Ecto neural progenitor cell (in vitro differentiated cells): ENCODE measurements at regions not wholly inside any gene's neighbourhood (a gene's known extent, or its start where the extent isn't known, plus 50 kb on each side); places are given as distances from the start of the nearest gene placed in this dataset.
"Not testable (repeated sequence)": the region's sequence is repeated elsewhere in the genome, so short reads cannot be mapped to it uniquely, and the experiment has no call there.

Source experiments
- DNase-seq: peaks from one replicate; pipeline ENCODE4 v3.0.0-alpha.2; 2018; ENCODE audit warnings: low spot score

- no peak for DNase-seq
Measured at GRCh38 chr1:185434721-185435120, 117.7 kb upstream of the IVNS1ABP start.

- DNase-seq = no peak
Measured at GRCh38 chr1:185433667-185434066, 116.6 kb upstream of the IVNS1ABP start.

- DNase-seq = no peak
Measured at GRCh38 chr1:185432948-185433347, 115.9 kb upstream of the IVNS1ABP start.

GRCh38 chr1:185431612-185432011, 114.6 kb upstream of the IVNS1ABP start:
- no peak for DNase-seq

- not testable (repeated sequence) for DNase-seq
Measured at GRCh38 chr1:185429668-185430067, 112.6 kb upstream of the IVNS1ABP start.

DNA sequence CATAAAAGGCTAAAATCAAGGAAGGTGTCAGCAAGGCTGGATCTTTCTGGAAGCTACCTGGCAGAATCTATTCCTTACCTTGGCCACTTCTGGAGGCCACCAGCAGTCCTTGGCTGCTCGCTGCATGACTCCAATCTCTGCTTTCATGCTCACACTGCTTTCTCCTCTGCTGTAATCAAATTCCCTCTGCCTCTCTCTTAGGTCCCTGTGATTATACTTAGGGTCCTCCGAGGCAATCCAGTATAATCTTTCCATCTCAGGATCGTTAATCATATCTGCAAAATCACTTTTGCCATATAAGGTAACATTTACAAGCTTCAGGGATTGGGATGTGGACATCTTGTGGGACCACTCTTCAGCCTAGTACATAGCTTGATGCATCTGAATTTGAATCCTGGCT, 110.7 kb upstream of the IVNS1ABP start:
- DNase-seq = no peak

DNA sequence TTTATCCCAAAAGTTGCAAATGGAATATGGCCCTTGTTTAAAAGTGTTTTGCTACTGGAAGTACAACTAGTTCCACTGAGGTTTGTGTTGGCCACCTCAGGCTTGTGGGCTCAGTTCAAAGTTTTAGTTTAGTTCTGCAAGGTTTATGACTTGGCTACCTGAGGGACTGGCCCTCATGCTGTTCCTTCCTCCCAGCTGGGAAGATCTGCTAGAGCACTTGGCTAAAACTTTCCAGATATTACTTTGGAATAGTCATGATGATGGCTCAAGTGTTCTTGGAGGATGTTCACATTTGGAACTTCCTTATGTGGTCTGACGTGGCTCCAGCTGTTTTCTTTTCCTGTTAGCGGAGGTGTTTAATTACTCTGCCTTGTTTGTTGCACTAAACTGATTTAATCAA, 110.2 kb upstream of the IVNS1ABP start:
- no peak for DNase-seq

DNA sequence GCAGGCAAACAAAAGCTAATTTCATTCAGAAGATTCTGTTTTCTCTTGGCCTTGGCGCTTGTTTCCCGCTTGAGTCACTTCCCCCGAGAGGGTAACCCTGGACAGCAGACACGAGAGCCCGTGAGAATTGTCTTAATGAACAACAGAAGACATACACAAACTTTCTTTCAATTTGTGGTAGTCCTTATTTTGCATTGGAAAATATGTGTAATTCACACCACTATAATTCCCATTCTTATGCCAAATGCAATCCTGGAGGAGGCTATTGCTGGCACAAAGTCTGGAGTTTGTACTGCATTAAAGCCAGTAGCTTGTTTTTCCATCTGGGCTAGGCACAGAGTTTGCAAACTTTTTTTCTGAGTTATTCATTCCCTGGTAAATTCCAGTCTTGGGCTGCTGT, 109.8 kb upstream of the IVNS1ABP start:
- DNase-seq = no peak

DNA sequence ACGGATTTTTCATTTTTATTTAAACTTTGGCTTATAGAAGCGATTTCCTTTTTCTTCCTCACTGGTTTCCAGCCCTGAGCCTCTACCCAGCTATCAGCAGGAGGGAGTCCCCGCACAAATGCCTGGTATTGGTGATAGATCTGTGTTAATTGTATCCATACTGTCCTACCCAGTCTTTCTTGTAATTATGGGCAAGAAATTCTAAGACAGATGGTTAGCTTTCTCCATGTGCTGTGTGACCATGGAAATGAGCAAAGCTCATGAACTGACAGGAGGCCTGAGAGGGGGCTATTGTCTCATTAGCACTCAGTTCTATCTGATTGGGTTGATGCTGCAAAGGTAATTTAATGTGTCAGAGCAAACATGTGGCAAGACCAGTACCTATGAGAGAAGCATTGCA, 108.1 kb upstream of the IVNS1ABP start:
- no peak for DNase-seq

DNA sequence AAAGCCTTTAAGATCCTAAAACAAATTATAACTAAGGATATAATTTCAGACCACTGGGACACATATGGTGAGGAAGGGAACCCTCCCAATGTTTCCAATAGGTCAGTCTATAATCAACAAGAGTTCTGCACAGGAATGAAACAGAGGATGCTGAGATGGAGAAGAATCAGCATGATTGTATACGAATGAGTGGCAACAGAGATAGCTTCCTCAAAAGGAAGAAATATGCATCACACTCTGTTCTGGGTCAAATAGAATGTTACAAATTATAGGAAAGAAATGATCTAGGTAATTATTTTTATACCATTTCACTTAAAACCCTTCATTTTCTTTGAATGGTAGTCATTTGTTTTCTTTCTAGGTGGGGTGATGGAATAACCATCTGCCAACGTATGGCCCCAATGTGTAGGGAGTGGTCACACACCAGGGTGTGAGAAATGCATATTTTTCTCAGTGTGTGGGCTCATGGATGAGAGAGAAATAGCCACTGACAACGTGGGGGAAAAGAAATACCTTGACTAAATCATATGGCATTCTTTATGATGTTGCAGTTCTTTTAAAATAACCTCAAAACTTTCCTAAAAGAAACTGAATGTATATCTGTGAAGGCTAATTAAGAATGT, 104.6 kb upstream of the IVNS1ABP start:
- no peak for DNase-seq

- DNase-seq = no peak
Measured at GRCh38 chr1:185420588-185421081, 103.6 kb upstream of the IVNS1ABP start.

GRCh38 chr1:185419718-185420117, 102.7 kb upstream of the IVNS1ABP start:
- no peak for DNase-seq

DNA sequence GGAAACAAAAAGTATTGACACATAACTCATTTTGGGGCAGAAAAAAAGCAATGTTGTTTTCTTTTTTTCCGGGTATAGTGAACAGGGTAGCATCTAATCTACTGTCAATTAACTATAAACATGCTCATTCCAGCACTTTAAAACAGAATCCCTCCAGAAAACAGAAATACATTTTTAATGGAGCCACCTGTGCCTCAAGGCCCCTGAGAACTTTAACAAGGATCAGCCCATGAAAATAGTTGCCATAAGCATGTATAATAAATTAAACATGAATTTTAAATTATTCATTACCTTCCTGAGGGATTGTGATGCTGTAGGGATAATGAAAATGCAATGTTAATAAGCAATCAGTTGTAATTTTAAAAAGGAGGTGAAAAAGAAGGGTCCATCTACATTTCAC, 101.4 kb upstream of the IVNS1ABP start:
- no peak for DNase-seq

DNA sequence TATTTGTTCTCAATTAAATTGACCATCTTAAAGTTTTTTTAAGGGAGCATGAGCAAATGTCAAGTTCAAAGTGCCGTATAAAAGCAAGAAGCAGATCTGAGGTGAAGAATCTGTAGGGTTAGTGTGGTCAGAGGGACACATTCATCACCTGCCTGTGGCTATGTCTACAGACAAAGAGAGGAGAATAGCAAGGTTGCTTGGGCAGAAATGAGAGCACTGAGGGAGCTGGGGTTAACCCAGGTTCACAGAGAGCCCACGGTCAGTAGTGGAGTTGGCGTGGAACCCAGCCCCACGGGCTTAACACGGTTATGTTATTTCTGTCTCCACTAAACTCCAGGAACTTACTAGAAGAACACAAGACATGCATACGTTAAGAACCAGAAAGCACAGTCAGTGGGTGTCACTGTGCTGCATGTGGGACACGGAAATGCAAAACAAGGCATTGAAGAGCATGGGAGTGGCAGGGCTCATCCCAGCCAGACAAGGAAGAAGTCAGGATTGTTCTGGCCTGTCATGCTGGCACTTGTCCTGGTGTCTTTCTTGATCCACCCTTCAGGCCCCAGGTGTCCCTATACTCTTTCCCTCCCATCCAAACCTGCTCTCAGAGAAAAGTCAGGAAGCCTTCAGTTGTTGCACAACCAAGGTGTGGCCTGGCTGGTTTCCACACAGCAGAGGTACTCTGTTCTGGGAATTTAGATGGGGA, 95.5 kb upstream of the IVNS1ABP start:
- no peak for DNase-seq

DNA sequence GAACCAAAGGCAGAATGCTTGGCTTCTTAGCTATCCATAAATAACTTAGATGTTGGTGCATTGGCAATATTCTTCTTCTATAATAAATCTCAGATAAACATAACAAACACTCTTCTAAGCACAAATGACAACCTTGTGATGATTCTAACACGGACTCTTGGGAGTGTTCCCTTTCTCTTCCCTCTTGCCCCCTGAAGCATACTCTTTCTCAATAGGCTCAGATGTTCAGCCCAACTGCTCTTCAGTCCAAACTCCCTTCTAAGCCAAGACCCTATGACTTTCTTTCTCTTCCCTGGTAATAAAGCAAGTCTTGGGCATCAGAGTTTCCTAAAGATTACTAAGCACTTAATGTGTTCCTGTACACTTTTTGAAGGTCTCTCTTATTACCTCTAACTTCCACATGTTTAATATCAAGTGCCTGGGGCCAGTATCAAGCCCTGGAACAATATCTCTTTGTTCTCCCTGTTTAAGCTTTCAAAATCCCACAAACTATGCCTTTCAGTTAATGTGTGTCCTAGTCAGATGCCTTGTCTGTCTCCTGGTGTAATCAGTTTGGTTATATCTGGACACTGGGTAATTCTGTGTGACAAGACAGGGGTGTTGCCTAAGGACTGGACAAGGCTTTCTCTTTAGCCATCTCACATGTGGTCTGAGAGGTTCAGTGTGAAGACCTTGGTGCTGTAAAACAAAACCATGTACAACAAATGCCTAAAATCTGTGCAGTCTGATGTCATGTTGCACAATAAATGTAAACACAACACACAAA, 92.9 kb upstream of the IVNS1ABP start:
- no peak for DNase-seq

DNA sequence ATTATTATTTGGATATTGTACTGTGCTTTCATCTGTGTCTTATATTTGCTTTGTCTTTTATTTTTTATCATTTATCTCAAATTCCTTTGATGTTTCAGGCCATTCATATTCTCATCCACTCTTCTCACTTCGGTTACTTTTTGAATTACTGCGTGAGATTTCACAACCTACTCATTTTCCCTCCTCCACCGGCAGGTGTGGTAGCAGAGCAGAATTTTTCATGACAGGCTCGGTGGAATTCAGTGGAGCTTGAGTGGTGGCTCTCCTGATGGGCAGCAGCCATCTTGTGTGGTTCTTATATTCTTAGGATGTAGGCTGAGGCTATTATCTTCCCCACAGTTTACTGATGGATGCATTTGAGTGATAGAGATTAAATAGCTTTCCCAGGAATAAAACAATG, 92.3 kb upstream of the IVNS1ABP start:
- no peak for DNase-seq

- no peak for DNase-seq
Measured at GRCh38 chr1:185408700-185409270, 91.7 kb upstream of the IVNS1ABP start.

- DNase-seq = no peak
Measured at GRCh38 chr1:185406691-185407009, 89.6 kb upstream of the IVNS1ABP start.

- no peak for DNase-seq
Measured at GRCh38 chr1:185406006-185406690, 89.1 kb upstream of the IVNS1ABP start.

DNA sequence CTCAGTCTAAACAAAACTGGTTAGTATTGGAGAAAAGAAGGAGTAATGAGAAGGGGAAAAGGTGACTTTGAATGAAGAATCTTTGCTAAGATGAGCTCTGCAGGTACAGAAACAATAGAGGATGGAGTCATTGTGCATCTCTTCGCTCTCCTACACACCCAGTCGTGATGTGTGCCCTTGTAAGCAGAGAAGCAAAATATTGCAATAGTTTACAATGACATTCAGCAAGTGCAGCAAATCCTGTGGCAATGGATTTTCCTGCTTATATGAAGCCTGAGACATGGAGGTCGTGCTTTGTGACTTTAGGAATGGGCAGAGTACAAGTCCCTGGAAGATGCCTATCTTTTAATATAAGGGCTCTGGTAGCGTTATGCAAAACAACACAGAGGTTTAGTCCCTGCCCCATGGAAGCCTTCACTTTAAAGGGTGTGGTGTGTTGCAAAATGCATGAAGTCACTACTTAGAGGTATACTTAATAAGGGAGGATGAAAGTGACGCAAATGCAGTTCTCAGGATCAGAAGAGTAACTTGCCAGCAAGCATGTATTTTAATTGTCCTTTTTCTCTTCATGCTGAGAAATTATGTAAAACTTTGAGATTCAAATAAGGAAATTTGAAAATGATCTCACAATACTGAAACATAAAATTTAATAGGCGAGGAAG, 88.0 kb upstream of the IVNS1ABP start:
- no peak for DNase-seq

DNA sequence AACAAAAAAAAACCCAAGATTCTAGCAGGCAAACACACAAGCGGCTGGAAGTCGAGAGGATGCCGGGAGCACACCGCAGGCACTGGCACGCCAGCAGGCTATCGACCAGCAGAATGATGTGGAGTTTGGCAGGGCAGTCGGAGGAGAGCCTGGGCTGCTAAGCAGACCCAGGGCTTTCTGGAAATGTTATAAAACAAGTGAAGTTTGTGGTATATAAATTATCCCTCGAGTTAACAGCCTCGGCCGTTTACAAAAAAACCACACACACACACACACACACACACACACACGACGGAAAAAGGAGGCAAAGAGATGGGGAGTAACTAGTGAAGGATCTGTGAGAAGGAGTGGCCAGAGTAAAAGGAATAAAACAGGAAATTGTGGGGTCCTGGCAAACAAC, 87.2 kb upstream of the IVNS1ABP start:
- no peak for DNase-seq

DNA sequence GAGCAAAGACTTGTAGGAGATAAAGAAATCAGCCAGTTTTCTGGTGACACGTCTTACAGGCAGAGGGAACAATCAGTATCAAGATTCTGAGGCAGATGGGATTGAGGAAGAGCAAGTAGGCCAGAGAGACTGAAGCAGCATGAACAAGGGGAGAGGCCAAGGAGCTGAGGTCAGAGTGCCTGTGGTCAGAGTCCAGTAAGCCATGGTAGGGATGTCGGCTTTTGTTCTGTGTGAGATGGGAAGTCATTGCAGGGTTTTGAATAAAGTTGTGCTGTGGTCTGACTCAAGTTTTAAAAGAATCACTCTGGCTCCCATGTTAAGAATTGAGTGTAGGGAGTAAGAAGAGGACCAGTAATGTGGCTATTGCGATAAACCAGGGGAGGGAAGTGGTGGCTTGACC, 85.9 kb upstream of the IVNS1ABP start:
- DNase-seq = no peak
